ENCODE measurements at regions not wholly inside any gene's neighbourhood (a gene's known extent, or its start where the extent isn't known, plus 50 kb on each side); places are given as distances from the start of the nearest gene placed in this dataset.
A peak's percentile ranks its signal among the peaks of the same experiment; 100 is the strongest.

DNA sequence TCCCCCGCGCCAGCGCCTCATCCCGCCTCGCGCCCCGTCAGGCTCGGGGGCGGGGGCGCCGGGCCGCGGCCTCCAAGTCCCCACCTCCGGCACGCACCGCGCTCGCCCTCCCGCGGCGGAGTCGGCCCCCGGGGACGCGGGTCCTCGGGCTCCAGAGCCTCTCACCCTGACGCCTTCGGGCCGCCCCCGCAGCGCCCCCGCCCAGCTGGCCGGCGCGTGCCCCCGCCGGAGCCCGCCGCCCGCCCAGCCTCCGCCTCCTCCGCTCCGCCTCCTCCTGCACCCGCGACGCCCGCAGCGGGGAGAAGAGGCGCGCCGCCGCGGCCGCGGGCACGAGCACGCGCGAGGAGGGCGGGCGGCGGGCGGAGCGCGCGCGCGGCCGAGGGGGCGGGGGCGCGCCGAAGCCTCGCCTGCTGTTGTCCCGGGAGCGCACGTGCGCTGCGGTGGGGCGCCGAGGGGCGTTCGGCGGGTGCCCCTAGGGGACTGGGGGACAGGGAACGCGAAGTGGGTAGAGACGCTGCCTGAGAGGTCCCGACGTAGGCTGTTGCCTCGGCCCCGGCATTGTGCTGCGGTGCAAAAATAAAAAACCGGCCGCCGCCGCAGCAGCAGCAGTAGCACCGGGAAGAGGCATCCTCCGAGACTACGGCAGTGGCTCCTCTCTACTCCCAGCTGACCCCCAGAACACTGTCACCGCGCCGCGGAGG, 87.4 kb upstream of the ARHGAP32 start (continued):
- TF ChIP-seq, protein P1, sequence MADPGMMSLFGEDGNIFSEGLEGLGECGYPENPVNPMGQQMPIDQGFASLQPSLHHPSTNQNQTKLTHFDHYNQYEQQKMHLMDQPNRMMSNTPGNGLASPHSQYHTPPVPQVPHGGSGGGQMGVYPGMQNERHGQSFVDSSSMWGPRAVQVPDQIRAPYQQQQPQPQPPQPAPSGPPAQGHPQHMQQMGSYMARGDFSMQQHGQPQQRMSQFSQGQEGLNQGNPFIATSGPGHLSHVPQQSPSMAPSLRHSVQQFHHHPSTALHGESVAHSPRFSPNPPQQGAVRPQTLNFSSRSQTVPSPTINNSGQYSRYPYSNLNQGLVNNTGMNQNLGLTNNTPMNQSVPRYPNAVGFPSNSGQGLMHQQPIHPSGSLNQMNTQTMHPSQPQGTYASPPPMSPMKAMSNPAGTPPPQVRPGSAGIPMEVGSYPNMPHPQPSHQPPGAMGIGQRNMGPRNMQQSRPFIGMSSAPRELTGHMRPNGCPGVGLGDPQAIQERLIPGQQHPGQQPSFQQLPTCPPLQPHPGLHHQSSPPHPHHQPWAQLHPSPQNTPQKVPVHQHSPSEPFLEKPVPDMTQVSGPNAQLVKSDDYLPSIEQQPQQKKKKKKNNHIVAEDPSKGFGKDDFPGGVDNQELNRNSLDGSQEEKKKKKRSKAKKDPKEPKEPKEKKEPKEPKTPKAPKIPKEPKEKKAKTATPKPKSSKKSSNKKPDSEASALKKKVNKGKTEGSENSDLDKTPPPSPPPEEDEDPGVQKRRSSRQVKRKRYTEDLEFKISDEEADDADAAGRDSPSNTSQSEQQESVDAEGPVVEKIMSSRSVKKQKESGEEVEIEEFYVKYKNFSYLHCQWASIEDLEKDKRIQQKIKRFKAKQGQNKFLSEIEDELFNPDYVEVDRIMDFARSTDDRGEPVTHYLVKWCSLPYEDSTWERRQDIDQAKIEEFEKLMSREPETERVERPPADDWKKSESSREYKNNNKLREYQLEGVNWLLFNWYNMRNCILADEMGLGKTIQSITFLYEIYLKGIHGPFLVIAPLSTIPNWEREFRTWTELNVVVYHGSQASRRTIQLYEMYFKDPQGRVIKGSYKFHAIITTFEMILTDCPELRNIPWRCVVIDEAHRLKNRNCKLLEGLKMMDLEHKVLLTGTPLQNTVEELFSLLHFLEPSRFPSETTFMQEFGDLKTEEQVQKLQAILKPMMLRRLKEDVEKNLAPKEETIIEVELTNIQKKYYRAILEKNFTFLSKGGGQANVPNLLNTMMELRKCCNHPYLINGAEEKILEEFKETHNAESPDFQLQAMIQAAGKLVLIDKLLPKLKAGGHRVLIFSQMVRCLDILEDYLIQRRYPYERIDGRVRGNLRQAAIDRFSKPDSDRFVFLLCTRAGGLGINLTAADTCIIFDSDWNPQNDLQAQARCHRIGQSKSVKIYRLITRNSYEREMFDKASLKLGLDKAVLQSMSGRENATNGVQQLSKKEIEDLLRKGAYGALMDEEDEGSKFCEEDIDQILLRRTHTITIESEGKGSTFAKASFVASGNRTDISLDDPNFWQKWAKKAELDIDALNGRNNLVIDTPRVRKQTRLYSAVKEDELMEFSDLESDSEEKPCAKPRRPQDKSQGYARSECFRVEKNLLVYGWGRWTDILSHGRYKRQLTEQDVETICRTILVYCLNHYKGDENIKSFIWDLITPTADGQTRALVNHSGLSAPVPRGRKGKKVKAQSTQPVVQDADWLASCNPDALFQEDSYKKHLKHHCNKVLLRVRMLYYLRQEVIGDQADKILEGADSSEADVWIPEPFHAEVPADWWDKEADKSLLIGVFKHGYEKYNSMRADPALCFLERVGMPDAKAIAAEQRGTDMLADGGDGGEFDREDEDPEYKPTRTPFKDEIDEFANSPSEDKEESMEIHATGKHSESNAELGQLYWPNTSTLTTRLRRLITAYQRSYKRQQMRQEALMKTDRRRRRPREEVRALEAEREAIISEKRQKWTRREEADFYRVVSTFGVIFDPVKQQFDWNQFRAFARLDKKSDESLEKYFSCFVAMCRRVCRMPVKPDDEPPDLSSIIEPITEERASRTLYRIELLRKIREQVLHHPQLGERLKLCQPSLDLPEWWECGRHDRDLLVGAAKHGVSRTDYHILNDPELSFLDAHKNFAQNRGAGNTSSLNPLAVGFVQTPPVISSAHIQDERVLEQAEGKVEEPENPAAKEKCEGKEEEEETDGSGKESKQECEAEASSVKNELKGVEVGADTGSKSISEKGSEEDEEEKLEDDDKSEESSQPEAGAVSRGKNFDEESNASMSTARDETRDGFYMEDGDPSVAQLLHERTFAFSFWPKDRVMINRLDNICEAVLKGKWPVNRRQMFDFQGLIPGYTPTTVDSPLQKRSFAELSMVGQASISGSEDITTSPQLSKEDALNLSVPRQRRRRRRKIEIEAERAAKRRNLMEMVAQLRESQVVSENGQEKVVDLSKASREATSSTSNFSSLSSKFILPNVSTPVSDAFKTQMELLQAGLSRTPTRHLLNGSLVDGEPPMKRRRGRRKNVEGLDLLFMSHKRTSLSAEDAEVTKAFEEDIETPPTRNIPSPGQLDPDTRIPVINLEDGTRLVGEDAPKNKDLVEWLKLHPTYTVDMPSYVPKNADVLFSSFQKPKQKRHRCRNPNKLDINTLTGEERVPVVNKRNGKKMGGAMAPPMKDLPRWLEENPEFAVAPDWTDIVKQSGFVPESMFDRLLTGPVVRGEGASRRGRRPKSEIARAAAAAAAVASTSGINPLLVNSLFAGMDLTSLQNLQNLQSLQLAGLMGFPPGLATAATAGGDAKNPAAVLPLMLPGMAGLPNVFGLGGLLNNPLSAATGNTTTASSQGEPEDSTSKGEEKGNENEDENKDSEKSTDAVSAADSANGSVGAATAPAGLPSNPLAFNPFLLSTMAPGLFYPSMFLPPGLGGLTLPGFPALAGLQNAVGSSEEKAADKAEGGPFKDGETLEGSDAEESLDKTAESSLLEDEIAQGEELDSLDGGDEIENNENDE (IDR thresholded peaks at IDR 0.05; ENCODE audit: insufficient replicate concordance, low read length): no peak
- TF ChIP-seq BCL11A (IDR thresholded peaks at IDR 0.05; ENCODE audit: low read depth in 2 of 2, low read length in 2 of 2) (no peak), HDAC6 (IDR thresholded peaks at IDR 0.05; ENCODE audit: low read depth, low read length) (no peak), EP300 (IDR thresholded peaks at IDR 0.05; ENCODE audit: borderline replicate concordance in 1 of 2, low read depth in 2 of 2, low read length in 2 of 2) (no peak), RAD21 (IDR thresholded peaks at IDR 0.05 in 1 of 2, conservative IDR thresholded peaks at IDR 0.05 in 1 of 2; ENCODE audit: low read depth in 2 of 2, low read length in 2 of 2) (no peak; a peak in 1 of 4 replicates), TBP (IDR thresholded peaks at IDR 0.05; ENCODE audit: low read depth, low read length) (no peak), CEBPB (IDR thresholded peaks at IDR 0.05; ENCODE audit: low read depth, low read length) (no peak), MAFK (IDR thresholded peaks at IDR 0.05; ENCODE audit: low read depth, low read length) (no peak)
- TF ChIP-seq, protein P2, sequence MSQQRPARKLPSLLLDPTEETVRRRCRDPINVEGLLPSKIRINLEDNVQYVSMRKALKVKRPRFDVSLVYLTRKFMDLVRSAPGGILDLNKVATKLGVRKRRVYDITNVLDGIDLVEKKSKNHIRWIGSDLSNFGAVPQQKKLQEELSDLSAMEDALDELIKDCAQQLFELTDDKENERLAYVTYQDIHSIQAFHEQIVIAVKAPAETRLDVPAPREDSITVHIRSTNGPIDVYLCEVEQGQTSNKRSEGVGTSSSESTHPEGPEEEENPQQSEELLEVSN (IDR thresholded peaks at IDR 0.05): peak; percentile 81

All from H1 (cell line).